DND-41 (cell line): ENCODE measurements at regions not wholly inside any gene's neighbourhood (a gene's known extent, or its start where the extent isn't known, plus 50 kb on each side); places are given as distances from the start of the nearest gene placed in this dataset.

Experiments used
- ATAC-seq: fragments of 200-7000 bp; cut with Tn5 transposase; 3 replicates; pipeline ENCODE4 v1.9.1; 2021; ENCODE audit warnings: low read depth; ENCODE audit not compliant: insufficient read depth
- DNase-seq: peaks from one replicate; pipeline ENCODE4 v3.0.0-alpha.2; 2020
- H2AFZ ChIP-seq: 2 replicates; pipeline ENCODE4 v1.6.0; 2012; ENCODE audit warnings: low read depth, low read length
- H3K27ac ChIP-seq: 2 replicates; pipeline ENCODE4 v1.5.1; 2012; ENCODE audit warnings: low read length, inconsistent platforms
- H3K27me3 ChIP-seq: fragments of 200-600 bp; sonication (generic); 2 replicates; pipeline ENCODE4 v1.6.0; 2012; ENCODE audit warnings: low read length, mild to moderate bottlenecking, inconsistent platforms; ENCODE audit not compliant: insufficient read depth, poor library complexity
- H3K36me3 ChIP-seq: 2 replicates; pipeline ENCODE4 v1.5.1; 2012; ENCODE audit warnings: low read length, inconsistent platforms; ENCODE audit not compliant: insufficient read depth
- H3K4me1 ChIP-seq: 2 replicates; pipeline ENCODE4 v1.5.1; 2012; ENCODE audit warnings: mild to moderate bottlenecking, low read length; ENCODE audit not compliant: insufficient read depth
- H3K4me2 ChIP-seq: 2 replicates; pipeline ENCODE4 v1.6.0; 2012; ENCODE audit warnings: mild to moderate bottlenecking, moderate library complexity, low read length, inconsistent platforms; ENCODE audit not compliant: insufficient read depth
- H3K4me3 ChIP-seq, 2 experiments: fragments of 200-600 bp in 1 of 2; shearing (Covaris generic) in 1 of 2; 2 replicates each; pipeline ENCODE4 v1.5.1; 2012 to 2016; ENCODE audit warnings: inconsistent platforms in 2 of 2, low read length in 2 of 2, mild to moderate bottlenecking in 2 of 2, low read depth in 1 of 2, moderate library complexity in 1 of 2
- H3K79me2 ChIP-seq: 2 replicates; pipeline ENCODE4 v1.6.0; 2012; ENCODE audit warnings: low read length, inconsistent platforms; ENCODE audit not compliant: insufficient read depth
- H3K9ac ChIP-seq: 2 replicates; pipeline ENCODE4 v1.6.0; 2012; ENCODE audit warnings: low read depth, mild to moderate bottlenecking, inconsistent platforms, low read length, moderate library complexity
- H3K9me3 ChIP-seq: 2 replicates; pipeline ENCODE4 v1.5.1; 2012; ENCODE audit warnings: low read length, moderate library complexity, mild to moderate bottlenecking, inconsistent platforms; ENCODE audit not compliant: insufficient read depth, severe bottlenecking
- H4K20me1 ChIP-seq: 2 replicates; pipeline ENCODE4 v1.6.0; 2012; ENCODE audit warnings: low read length; ENCODE audit not compliant: insufficient read depth
- EZH2 ChIP-seq: IDR thresholded peaks from 3 replicates; pipeline ENCODE4 v1.6.1; 2012; ENCODE audit warnings: borderline replicate concordance, low read depth, mild to moderate bottlenecking, moderate library complexity, low read length, inconsistent platforms; ENCODE audit not compliant: severe bottlenecking
- TF ChIP-seq, protein P1 (sequence below): IDR thresholded peaks from 2 replicates; pipeline ENCODE4 v1.5.1; 2012; ENCODE audit warnings: borderline replicate concordance, low read length, moderate library complexity, mild to moderate bottlenecking; ENCODE audit not compliant: poor library complexity, severe bottlenecking; ENCODE audit errors: extremely low read depth

DNA sequence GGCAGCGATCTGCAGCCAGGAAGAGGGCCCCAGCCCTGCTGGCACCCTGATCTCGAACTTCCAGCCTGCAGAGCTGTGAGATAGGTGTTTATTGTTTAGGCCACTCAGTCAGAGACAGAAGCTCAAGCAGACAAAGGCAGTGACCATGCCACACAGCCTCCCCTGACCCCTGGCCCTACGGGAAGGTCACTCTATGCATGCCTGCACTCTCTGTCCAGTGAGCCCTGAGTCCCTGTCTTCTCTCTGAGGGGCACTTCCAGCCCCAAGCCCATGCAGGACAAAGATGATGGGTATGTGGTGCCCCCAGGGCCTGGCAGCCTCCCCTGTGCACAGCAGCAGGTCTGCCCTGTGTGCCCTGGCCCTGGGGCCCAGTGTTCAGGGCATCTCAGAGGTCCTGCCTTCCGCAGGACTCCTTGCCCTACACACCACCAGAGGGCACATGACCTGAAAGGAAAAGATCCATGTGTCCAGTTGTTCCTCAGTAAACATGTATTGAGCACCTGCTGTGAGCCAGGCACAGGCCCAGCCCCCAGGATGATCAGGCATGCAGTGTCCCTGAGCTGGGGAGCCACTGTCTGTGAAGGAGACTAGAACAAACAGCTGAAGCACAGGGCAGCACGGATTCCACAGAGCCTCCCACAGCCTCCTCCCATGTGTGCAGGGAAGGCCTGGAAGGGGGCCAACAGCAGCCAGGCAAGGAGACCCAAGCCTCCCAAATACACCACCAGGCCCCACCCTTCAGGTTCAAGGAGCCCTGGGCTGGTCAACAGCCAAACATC lies 109.3 kb downstream of the ATPSCKMT start:
- no peak overlapping the region for H3K9ac ChIP-seq
- ATAC-seq: peak; percentile 27; the same call in 1 of the 3 replicates
- no peak for DNase-seq

DNA sequence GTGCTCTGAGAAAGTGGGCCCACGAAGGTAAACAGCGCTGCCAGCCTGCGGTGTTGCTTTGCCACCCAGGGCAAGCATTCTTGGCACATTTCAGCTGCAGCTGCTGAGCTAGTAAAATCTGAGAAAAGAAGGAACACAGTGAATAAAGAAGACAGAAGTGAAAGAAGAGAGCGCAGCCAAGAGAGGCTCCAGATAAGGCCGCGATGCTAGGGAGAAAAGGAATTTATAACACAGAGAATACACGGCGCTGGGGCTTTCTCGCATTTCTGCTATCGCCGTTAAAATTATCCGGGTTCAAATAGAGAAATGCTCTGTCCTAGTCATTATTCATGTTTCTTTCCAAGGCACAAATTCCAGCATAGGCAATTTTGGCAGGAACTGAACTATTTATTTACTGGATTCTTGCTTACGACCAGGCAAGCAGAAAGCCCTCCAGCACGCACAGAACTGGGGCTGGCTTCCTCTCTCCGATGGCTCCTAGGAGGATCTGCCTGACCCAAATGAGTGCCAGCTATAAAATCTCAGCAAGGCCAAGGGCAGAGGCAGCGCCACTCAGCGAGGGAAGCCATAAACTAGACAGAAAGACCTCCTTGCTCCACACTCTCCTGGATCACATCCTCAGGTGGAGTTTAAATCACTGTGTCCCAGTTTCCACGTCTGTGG lies 111.2 kb downstream of the ATPSCKMT start:
- Histone ChIP-seq H3K36me3 (no peaks in the 10 kb centered on the region), H3K9me3 (no peaks in the 10 kb centered on the region), H3K27ac (no peak overlapping the region), H3K4me2 (no peak overlapping the region), H3K4me1 (no peaks in the 10 kb centered on the region), H3K27me3 (no peaks in the 10 kb centered on the region), H3K79me2 (no peaks in the 10 kb centered on the region), H3K9ac (no peak overlapping the region), H2AFZ (no peak overlapping the region), H4K20me1 (no peaks in the 10 kb centered on the region), H3K4me3 (no peak overlapping the region)
- DNase-seq: no peak
- no peak for TF ChIP-seq EZH2
- TF ChIP-seq, protein P1, sequence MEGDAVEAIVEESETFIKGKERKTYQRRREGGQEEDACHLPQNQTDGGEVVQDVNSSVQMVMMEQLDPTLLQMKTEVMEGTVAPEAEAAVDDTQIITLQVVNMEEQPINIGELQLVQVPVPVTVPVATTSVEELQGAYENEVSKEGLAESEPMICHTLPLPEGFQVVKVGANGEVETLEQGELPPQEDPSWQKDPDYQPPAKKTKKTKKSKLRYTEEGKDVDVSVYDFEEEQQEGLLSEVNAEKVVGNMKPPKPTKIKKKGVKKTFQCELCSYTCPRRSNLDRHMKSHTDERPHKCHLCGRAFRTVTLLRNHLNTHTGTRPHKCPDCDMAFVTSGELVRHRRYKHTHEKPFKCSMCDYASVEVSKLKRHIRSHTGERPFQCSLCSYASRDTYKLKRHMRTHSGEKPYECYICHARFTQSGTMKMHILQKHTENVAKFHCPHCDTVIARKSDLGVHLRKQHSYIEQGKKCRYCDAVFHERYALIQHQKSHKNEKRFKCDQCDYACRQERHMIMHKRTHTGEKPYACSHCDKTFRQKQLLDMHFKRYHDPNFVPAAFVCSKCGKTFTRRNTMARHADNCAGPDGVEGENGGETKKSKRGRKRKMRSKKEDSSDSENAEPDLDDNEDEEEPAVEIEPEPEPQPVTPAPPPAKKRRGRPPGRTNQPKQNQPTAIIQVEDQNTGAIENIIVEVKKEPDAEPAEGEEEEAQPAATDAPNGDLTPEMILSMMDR: no peak
- ATAC-seq: no peak

More for the DNA sequence above, 109.3 kb downstream of the ATPSCKMT start:
- Histone ChIP-seq H2AFZ (no peak overlapping the region), H3K79me2 (no peaks in the 10 kb centered on the region), H3K4me1 (no peaks in the 10 kb centered on the region), H3K27ac (no peak overlapping the region), H3K36me3 (no peaks in the 10 kb centered on the region), H3K4me3 (no peak overlapping the region), H3K9me3 (no peaks in the 10 kb centered on the region), H3K4me2 (no peak overlapping the region), H4K20me1 (no peaks in the 10 kb centered on the region), H3K27me3 (no peaks in the 10 kb centered on the region)
- TF ChIP-seq, protein P1: peak; percentile 32
- TF ChIP-seq EZH2: no peak

DNA sequence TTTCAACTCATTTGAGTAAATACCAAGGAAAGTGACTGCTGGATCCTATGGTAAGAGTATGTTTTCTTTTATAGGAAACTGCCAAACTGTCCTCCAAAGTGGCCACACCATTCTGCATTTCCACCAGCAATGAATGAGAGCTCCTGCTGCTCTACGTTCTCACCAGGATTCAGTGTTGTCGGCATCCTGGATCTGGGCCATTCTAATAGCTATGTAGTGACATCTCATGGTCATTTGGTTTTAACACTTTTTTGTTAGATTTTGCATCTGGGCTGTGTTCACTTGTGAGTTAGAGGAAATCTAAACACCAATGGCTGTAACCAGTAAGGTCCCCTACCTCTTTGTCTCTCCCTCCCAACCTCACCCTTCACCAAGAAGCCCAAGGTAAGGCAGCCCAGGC lies 115.9 kb downstream of the ATPSCKMT start:
- Histone ChIP-seq H3K9ac (no peak overlapping the region), H4K20me1 (no peaks in the 10 kb centered on the region), H3K9me3 (no peaks in the 10 kb centered on the region), H3K4me1 (no peaks in the 10 kb centered on the region), H3K27me3 (no peaks in the 10 kb centered on the region), H3K79me2 (no peaks in the 10 kb centered on the region), H3K36me3 (no peaks in the 10 kb centered on the region), H3K4me2 (no peak overlapping the region), H2AFZ (no peak overlapping the region), H3K27ac (no peak overlapping the region), H3K4me3 (no peak overlapping the region)
- no peak for TF ChIP-seq EZH2
- TF ChIP-seq, protein P1: no peak
- ATAC-seq: no peak
- DNase-seq: no peak
